ENCODE measurements at regions not wholly inside any gene's neighbourhood (a gene's known extent, or its start where the extent isn't known, plus 50 kb on each side); places are given as distances from the start of the nearest gene placed in this dataset.

DNA sequence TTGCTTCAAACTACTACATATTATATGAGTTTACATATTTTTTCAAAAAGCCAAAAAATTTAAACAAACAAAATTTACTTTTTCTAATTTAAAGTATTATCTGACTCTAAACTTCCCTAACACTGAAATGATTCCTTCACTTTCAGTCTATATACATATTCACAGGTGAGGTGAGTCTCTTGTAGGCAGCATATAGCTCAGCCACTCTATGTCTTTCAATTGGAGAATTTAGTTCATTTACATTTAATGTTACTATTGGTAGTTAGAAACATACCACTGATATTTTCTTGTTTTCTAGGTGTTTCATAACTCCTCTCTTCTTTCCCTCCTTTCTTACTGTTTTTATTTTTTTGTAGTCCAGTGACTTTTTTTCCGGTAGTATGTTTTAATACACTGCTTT, 387.1 kb downstream of the MRPL39 start:
- no peak for TF ChIP-seq GATA3 (IDR thresholded peaks at IDR 0.05; ENCODE audit: low read depth, low read length)
- no peak for TF ChIP-seq GATA2 (IDR thresholded peaks at IDR 0.05; ENCODE audit: low read depth, low read length)
